Prostate gland (tissue), 2 donors: ENCODE measurements at regions not wholly inside any gene's neighbourhood (a gene's known extent, or its start where the extent isn't known, plus 50 kb on each side); places are given as distances from the start of the nearest gene placed in this dataset.
"Not testable (repeated sequence)": the region's sequence is repeated elsewhere in the genome, so short reads cannot be mapped to it uniquely, and the experiment has no call there.

Experiments
- DNase-seq: peaks from one replicate; pipeline ENCODE4 v3.0.0-alpha.2; 2019; ENCODE audit warnings: low spot score
- H3K27ac ChIP-seq, 2 donors: fragments of 200-600 bp; sonication (generic); 2 replicates each; pipeline ENCODE4 v1.5.1; 2017 to 2019
- H3K27me3 ChIP-seq: fragments of 200-600 bp; sonication (generic); replicated peaks from 2 replicates; pipeline ENCODE4 v1.5.1; 2019; ENCODE audit not compliant: insufficient read depth
- H3K36me3 ChIP-seq, 2 donors: fragments of 200-600 bp; sonication (generic); 1 replicate in 1 of 2; 2 replicates in 1 of 2; pipeline versions ENCODE4 v1.5.1 to v1.8.1; 2017 to 2019
- H3K4me1 ChIP-seq: fragments of 200-600 bp; sonication (generic); replicated peaks from 2 replicates; pipeline ENCODE4 v1.5.1; 2019
- H3K4me3 ChIP-seq, 2 donors: fragments of 200-600 bp; sonication (generic); 2 replicates each; pipeline ENCODE4 v1.5.1; 2017 to 2019
- H3K9me3 ChIP-seq: fragments of 200-600 bp; sonication (generic); 2 replicates; pipeline ENCODE4 v1.5.1; 2017
- CTCF ChIP-seq, 4 experiments: fragments of 200-600 bp in 2 of 4; fragments of 450-650 bp in 2 of 4; sonication (generic) in 2 of 4; IDR thresholded peaks; 1 replicate in 3 of 4; 2 replicates in 1 of 4; pipeline ENCODE4 v1.5.1; 2016 to 2019; ENCODE audit warnings: antibody characterized with exemption in 4 of 4, mild to moderate bottlenecking in 2 of 4, moderate library complexity in 2 of 4
- POLR2A ChIP-seq: fragments of 450-650 bp; IDR thresholded peaks from one replicate; pipeline ENCODE4 v1.6.1; 2016; ENCODE audit warnings: antibody characterized with exemption, mild to moderate bottlenecking
- POLR2AphosphoS5 ChIP-seq: sonication (generic); formaldehyde crosslinking; IDR thresholded peaks from one replicate; pipeline ENCODE4 v1.6.1; 2017; ENCODE audit warnings: antibody characterized with exemption
- WGBS: methylation state at CpG from one replicate; pipeline ENCODE4 v1.1.5; 2018; 5-methylcytosine and 5-hydroxymethylcytosine counted together
- intact Hi-C: fragments of 100-400 bp; cut with DNase I; formaldehyde crosslinking; loops from one replicate; pipeline ENCODE4 v1.14.2; 2022

GRCh38 chr5:142213077-142213476 is 104.5 kb downstream of the NDFIP1 start:
- Histone ChIP-seq H3K4me3 (no peak overlapping the region), H3K36me3 (no peaks in the 10 kb centered on the region), H3K9me3 (no peaks in the 10 kb centered on the region), H3K27ac (no peak overlapping the region), H3K27me3 (no peaks in the 10 kb centered on the region), H3K4me1 (peaks cover 6% of the 10 kb centered on the region)
- no peak for TF ChIP-seq POLR2A
- TF ChIP-seq CTCF (IDR thresholded peaks at IDR 0.05) = no peak
- no peak for TF ChIP-seq POLR2AphosphoS5
- no peak for DNase-seq
- 87% methylated on average over 2 of the region's 2 CpGs for WGBS
- intact Hi-C loops = no loop called here

- no peak for TF ChIP-seq CTCF (IDR thresholded peaks at IDR 0.05)
- TF ChIP-seq POLR2AphosphoS5 = no peak
- no peak for TF ChIP-seq POLR2A
- WGBS = 94% methylated on average over 3 of the region's 3 CpGs
- H3K4me1 ChIP-seq = peaks cover 6% of the 10 kb centered on the region
- H3K27me3 ChIP-seq = no peaks in the 10 kb centered on the region
- H3K9me3 ChIP-seq = no peaks in the 10 kb centered on the region
- no peaks in the 10 kb centered on the region for H3K36me3 ChIP-seq
- H3K27ac ChIP-seq = no peak overlapping the region
- no peak for DNase-seq
- intact Hi-C loops = no loop called here
- H3K4me3 ChIP-seq = no peak overlapping the region
Observed at GRCh38 chr5:142211918-142212317, 103.3 kb downstream of the NDFIP1 start.

- no peak overlapping the region for H3K4me3 ChIP-seq
- TF ChIP-seq POLR2A = no peak
- no peak for TF ChIP-seq POLR2AphosphoS5
- no peak for TF ChIP-seq CTCF (IDR thresholded peaks at IDR 0.05)
- WGBS = 89% methylated on average over 11 of the region's 11 CpGs
- H3K27me3 ChIP-seq = no peaks in the 10 kb centered on the region
- no peak overlapping the region for H3K27ac ChIP-seq
- H3K4me1 ChIP-seq = peaks cover 4% of the 10 kb centered on the region
- no peaks in the 10 kb centered on the region for H3K9me3 ChIP-seq
- no peaks in the 10 kb centered on the region for H3K36me3 ChIP-seq
- no peak for DNase-seq
- intact Hi-C loops = no loop called here
Observed at GRCh38 chr5:142210864-142211412, 102.4 kb downstream of the NDFIP1 start.

- Histone ChIP-seq H3K27ac (no peak overlapping the region), H3K4me3 (no peak overlapping the region), H3K27me3 (no peaks in the 10 kb centered on the region), H3K4me1 (no peaks in the 10 kb centered on the region), H3K9me3 (no peaks in the 10 kb centered on the region), H3K36me3 (no peaks in the 10 kb centered on the region)
- intact Hi-C loops = no loop called here
- 94% methylated on average over 9 of the region's 9 CpGs for WGBS
- TF ChIP-seq CTCF (IDR thresholded peaks at IDR 0.05) = no peak
- TF ChIP-seq POLR2A = no peak
- TF ChIP-seq POLR2AphosphoS5 = no peak
- DNase-seq = no peak
Observed at GRCh38 chr5:142210011-142210410, 101.4 kb downstream of the NDFIP1 start.

GRCh38 chr5:142208777-142209312 is 100.3 kb downstream of the NDFIP1 start:
- Histone ChIP-seq H3K36me3 (no peaks in the 10 kb centered on the region), H3K27me3 (no peaks in the 10 kb centered on the region), H3K27ac (no peak overlapping the region), H3K4me3 (no peak overlapping the region), H3K9me3 (no peaks in the 10 kb centered on the region), H3K4me1 (no peaks in the 10 kb centered on the region)
- intact Hi-C loops = no loop called here
- no peak for TF ChIP-seq POLR2A
- no peak for TF ChIP-seq CTCF (IDR thresholded peaks at IDR 0.05)
- TF ChIP-seq POLR2AphosphoS5 = no peak
- no peak for DNase-seq
- WGBS = 80% methylated on average over 8 of the region's 8 CpGs

GRCh38 chr5:142208244-142208643 is 99.7 kb downstream of the NDFIP1 start:
- intact Hi-C loops, DNase-seq: not testable (repeated sequence)
- 87% methylated on average over 7 of the region's 7 CpGs for WGBS

More at GRCh38 chr5:142208244-142208643, 99.7 kb downstream of the NDFIP1 start:
- not testable (repeated sequence) for H3K27me3 ChIP-seq, H3K27ac ChIP-seq, H3K4me3 ChIP-seq, H3K36me3 ChIP-seq, H3K4me1 ChIP-seq, H3K9me3 ChIP-seq
